HepG2 (cell line): ENCODE measurements at regions not wholly inside any gene's neighbourhood (a gene's known extent, or its start where the extent isn't known, plus 50 kb on each side); places are given as distances from the start of the nearest gene placed in this dataset.
A peak's percentile ranks its signal among the peaks of the same experiment; 100 is the strongest.

Experiments
- ARNTL ChIP-seq: sonication (generic); formaldehyde crosslinking; IDR thresholded peaks from 2 replicates; pipeline ENCODE4 v1.4.0; 2020; ENCODE audit warnings: mild to moderate bottlenecking, missing genetic modification reagents
- ATM ChIP-seq: fragments of 450-650 bp; IDR thresholded peaks from 2 replicates; pipeline ENCODE4 v1.7.1; 2017; ENCODE audit warnings: mild to moderate bottlenecking, borderline replicate concordance
- CAMTA2 ChIP-seq: sonication (generic); formaldehyde crosslinking; IDR thresholded peaks from 2 replicates; pipeline ENCODE4 v1.4.0; 2020; ENCODE audit warnings: mild to moderate bottlenecking, missing genetic modification reagents, borderline replicate concordance
- FOXK2 ChIP-seq: fragments of 450-650 bp; IDR thresholded peaks from 2 replicates; pipeline ENCODE4 v1.6.1; 2016
- HOXA5 ChIP-seq: sonication (generic); formaldehyde crosslinking; IDR thresholded peaks from 2 replicates; pipeline ENCODE4 v1.4.0; 2020; ENCODE audit warnings: missing genetic modification reagents
- IRX3 ChIP-seq: sonication (generic); formaldehyde crosslinking; IDR thresholded peaks from 2 replicates; pipeline ENCODE4 v1.8.1; 2023; ENCODE audit warnings: mild to moderate bottlenecking, low read depth, missing genetic modification reagents, borderline replicate concordance
- MXD4 ChIP-seq: IDR thresholded peaks from 2 replicates; pipeline ENCODE4 v1.6.1; 2016; ENCODE audit warnings: mild to moderate bottlenecking, missing biosample characterization, missing genetic modification reagents
- NFATC3 ChIP-seq: sonication (generic); formaldehyde crosslinking; IDR thresholded peaks from 2 replicates; pipeline ENCODE4 v1.5.1; 2020; ENCODE audit warnings: mild to moderate bottlenecking, missing genetic modification reagents
- POLR2AphosphoS5 ChIP-seq: IDR thresholded peaks from 2 replicates; pipeline ENCODE4 v1.6.1; 2012; ENCODE audit warnings: low read depth, low read length
- RARG ChIP-seq: sonication (generic); formaldehyde crosslinking; IDR thresholded peaks from 2 replicates; pipeline ENCODE4 v1.4.0; 2020; ENCODE audit warnings: low read depth, mild to moderate bottlenecking, missing genetic modification reagents
- SATB2 ChIP-seq: sonication (generic); formaldehyde crosslinking; IDR thresholded peaks from 2 replicates; pipeline ENCODE4 v1.5.0; 2020; ENCODE audit warnings: missing genetic modification reagents
- SSRP1 ChIP-seq: IDR thresholded peaks from 2 replicates; pipeline ENCODE4 v1.6.1; 2016; ENCODE audit warnings: control low read depth
- THYN1 ChIP-seq: sonication (generic); formaldehyde crosslinking; IDR thresholded peaks from 2 replicates; pipeline ENCODE4 v1.8.1; 2023; ENCODE audit warnings: low read depth, mild to moderate bottlenecking, moderate library complexity, missing genetic modification reagents, borderline replicate concordance
- ZMYM3 ChIP-seq: sonication (generic); formaldehyde crosslinking; IDR thresholded peaks from 2 replicates; pipeline ENCODE4 v1.5.1; 2020; ENCODE audit warnings: mild to moderate bottlenecking, missing genetic modification reagents
- ZNF205 ChIP-seq: IDR thresholded peaks from 2 replicates; pipeline ENCODE4 v1.6.1; 2018; ENCODE audit warnings: missing biosample characterization, missing genetic modification reagents
- ZNF329 ChIP-seq: sonication (generic); formaldehyde crosslinking; IDR thresholded peaks from 2 replicates; pipeline ENCODE4 v1.9.0; 2021; ENCODE audit warnings: low read depth, mild to moderate bottlenecking, missing genetic modification reagents
- ZNF460 ChIP-seq: sonication (generic); formaldehyde crosslinking; IDR thresholded peaks from 2 replicates; pipeline ENCODE4 v1.5.1; 2020; ENCODE audit warnings: missing genetic modification reagents, mild to moderate bottlenecking, borderline replicate concordance
- ZNF780A ChIP-seq: sonication (generic); formaldehyde crosslinking; IDR thresholded peaks from 2 replicates; pipeline ENCODE4 v1.8.0; 2022; ENCODE audit warnings: mild to moderate bottlenecking, missing genetic modification reagents, moderate library complexity
- ZSCAN9 ChIP-seq: IDR thresholded peaks from 2 replicates; pipeline ENCODE4 v1.6.1; 2016; ENCODE audit warnings: borderline replicate concordance
- TF ChIP-seq, protein P1 (sequence below): sonication (generic); formaldehyde crosslinking; IDR thresholded peaks from 2 replicates; pipeline ENCODE4 v1.4.0; 2020; ENCODE audit warnings: mild to moderate bottlenecking, missing genetic modification reagents
- TF ChIP-seq, protein P2 (sequence below): sonication (generic); formaldehyde crosslinking; IDR thresholded peaks from 2 replicates; pipeline ENCODE4 v1.4.0; 2020; ENCODE audit warnings: mild to moderate bottlenecking, missing genetic modification reagents
- TF ChIP-seq, protein P3 (sequence below): sonication (generic); formaldehyde crosslinking; IDR thresholded peaks from 2 replicates; pipeline ENCODE4 v1.4.0; 2020; ENCODE audit warnings: missing genetic modification reagents

DNA sequence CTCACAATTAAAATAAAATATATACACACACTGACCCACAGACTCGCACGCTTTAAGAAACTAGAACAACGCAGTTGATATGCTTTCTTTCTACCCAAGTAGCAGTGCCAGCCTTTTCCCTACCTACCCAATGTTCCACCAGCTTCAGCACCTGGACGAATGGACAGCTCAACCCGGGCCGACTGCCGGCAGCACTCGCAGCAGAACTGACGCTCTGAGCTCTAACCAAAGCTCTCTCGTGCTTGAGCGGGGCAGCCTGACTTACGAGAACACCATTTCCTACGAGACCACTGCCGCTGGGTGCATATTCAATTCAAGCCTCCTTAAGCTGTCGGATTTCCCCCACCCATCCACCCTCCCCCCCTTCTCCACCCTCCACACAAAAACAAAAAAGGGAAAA is 127.4 kb upstream of the DPYD start (continued):
- TF ChIP-seq, protein P1, sequence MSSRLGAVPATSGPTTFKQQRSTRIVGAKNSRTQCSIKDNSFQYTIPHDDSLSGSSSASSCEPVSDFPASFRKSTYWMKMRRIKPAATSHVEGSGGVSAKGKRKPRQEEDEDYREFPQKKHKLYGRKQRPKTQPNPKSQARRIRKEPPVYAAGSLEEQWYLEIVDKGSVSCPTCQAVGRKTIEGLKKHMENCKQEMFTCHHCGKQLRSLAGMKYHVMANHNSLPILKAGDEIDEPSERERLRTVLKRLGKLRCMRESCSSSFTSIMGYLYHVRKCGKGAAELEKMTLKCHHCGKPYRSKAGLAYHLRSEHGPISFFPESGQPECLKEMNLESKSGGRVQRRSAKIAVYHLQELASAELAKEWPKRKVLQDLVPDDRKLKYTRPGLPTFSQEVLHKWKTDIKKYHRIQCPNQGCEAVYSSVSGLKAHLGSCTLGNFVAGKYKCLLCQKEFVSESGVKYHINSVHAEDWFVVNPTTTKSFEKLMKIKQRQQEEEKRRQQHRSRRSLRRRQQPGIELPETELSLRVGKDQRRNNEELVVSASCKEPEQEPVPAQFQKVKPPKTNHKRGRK (CRISPR knock-in tag) = no peak
- no peak for TF ChIP-seq IRX3
- TF ChIP-seq CAMTA2 (CRISPR knock-in tag) = no peak
- TF ChIP-seq ATM = no peak
- no peak for TF ChIP-seq ZMYM3 (CRISPR knock-in tag)
- peak; percentile 58; the same call in 1 of the 2 replicates for TF ChIP-seq SATB2 (CRISPR knock-in tag)
- TF ChIP-seq ZNF460 (CRISPR knock-in tag) = no peak
- TF ChIP-seq ARNTL (CRISPR knock-in tag) = no peak
- no peak for TF ChIP-seq ZNF329 (CRISPR knock-in tag)
- TF ChIP-seq RARG (CRISPR knock-in tag) = no peak
- TF ChIP-seq, protein P2, sequence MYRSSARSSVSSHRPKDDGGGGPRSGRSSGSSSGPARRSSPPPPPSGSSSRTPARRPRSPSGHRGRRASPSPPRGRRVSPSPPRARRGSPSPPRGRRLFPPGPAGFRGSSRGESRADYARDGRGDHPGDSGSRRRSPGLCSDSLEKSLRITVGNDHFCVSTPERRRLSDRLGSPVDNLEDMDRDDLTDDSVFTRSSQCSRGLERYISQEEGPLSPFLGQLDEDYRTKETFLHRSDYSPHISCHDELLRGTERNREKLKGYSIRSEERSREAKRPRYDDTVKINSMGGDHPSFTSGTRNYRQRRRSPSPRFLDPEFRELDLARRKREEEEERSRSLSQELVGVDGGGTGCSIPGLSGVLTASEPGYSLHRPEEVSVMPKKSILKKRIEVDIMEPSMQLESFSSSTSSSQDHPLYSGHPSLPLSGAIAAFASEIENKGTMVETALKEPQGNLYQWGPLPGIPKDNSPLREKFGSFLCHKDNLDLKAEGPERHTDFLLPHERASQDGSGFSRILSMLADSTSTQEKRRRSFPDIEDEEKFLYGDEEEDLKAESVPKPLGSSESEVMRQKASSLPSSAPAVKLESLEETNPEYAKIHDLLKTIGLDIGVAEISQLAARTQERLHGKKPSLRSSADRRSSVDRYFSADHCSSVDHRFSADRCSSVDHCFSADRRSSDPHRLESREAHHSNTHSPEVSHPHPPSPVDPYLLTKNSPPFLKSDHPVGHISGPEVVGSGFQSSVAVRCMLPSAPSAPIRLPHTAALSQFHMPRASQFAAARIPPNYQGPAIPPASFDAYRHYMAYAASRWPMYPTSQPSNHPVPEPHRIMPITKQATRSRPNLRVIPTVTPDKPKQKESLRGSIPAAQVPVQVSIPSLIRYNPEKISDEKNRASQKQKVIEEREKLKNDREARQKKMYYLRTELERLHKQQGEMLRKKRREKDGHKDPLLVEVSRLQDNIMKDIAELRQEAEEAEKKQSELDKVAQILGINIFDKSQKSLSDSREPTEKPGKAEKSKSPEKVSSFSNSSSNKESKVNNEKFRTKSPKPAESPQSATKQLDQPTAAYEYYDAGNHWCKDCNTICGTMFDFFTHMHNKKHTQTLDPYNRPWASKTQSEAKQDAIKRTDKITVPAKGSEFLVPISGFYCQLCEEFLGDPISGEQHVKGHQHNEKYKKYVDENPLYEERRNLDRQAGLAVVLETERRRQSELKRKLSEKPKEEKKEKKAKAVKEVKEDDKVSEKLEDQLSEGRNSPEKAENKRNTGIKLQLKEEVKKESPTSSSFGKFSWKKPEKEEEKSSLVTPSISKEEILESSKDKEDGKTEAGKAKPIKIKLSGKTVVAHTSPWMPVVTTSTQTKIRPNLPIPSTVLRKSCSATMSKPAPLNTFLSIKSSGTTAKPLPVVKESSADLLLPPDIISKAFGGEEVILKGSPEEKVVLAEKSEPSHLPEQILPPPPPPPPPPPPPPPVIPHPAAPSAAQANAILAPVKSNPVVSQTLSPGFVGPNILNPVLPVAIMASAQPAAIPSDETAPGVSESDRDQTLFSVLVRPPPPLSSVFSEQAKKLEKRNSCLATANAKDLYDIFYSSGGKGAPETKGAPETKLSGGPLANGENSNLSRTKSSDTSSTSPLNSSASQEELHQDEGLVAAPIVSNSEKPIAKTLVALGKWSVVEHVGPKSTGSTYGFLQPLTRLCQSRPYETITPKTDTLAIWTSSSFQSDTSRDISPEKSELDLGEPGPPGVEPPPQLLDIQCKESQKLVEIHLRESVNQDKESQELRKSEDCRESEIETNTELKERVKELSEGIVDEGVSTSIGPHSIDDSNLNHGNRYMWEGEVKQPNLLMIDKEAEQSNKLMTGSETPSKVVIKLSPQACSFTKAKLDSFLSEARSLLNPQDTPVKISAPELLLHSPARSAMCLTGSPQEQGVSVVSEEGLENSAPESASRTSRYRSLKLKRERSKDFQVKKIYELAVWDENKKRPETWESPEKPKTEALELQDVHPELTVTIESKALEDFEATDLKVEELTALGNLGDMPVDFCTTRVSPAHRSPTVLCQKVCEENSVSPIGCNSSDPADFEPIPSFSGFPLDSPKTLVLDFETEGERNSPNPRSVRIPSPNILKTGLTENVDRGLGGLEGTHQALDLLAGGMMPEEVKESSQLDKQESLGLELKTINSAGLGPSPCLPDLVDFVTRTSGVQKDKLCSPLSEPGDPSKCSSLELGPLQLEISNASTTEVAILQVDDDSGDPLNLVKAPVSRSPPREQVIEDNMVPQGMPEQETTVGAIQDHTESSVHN (CRISPR knock-in tag) = no peak
- peak; percentile 69; the same call in 1 of the 2 replicates for TF ChIP-seq ZSCAN9 (CRISPR knock-in tag)
- no peak for TF ChIP-seq POLR2AphosphoS5
- TF ChIP-seq MXD4 (CRISPR knock-in tag) = peak; percentile 27; the same call in 1 of the 2 replicates
- TF ChIP-seq ZNF780A (CRISPR knock-in tag) = no peak
- peak; percentile 89 for TF ChIP-seq ZNF205 (CRISPR knock-in tag)
- no peak for TF ChIP-seq FOXK2
- no peak for TF ChIP-seq SSRP1
- TF ChIP-seq THYN1 (CRISPR knock-in tag) = no peak
- TF ChIP-seq HOXA5 (CRISPR knock-in tag) = 0 out of 2 replicates have a peak, but pooled peaks have one; percentile 62
- TF ChIP-seq NFATC3 (CRISPR knock-in tag) = no peak
- TF ChIP-seq, protein P3, sequence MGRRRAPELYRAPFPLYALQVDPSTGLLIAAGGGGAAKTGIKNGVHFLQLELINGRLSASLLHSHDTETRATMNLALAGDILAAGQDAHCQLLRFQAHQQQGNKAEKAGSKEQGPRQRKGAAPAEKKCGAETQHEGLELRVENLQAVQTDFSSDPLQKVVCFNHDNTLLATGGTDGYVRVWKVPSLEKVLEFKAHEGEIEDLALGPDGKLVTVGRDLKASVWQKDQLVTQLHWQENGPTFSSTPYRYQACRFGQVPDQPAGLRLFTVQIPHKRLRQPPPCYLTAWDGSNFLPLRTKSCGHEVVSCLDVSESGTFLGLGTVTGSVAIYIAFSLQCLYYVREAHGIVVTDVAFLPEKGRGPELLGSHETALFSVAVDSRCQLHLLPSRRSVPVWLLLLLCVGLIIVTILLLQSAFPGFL (CRISPR knock-in tag) = no peak
